ENCODE measurements at regions not wholly inside any gene's neighbourhood (a gene's known extent, or its start where the extent isn't known, plus 50 kb on each side); places are given as distances from the start of the nearest gene placed in this dataset.

GRCh38 chr1:13951793-13952751, 252.1 kb downstream of the PRDM2 start:
- Histone ChIP-seq H3K27me3 (ENCODE audit: control insufficient read depth in 2 of 2, insufficient read depth in 1 of 2, low read length in 1 of 2) (no peaks in the 10 kb centered on the region), H3K9me3 (ENCODE audit: control insufficient read depth in 2 of 2, insufficient read depth in 1 of 2, low read length in 1 of 2) (no peaks in the 10 kb centered on the region), H3K4me1 (ENCODE audit: control insufficient read depth in 2 of 2, insufficient read depth in 2 of 2, low read length in 2 of 2) (no peaks in the 10 kb centered on the region), H3K27ac (ENCODE audit: low read depth in 1 of 2, low read length in 1 of 2) (no peak overlapping the region), H3K36me3 (ENCODE audit: control insufficient read depth in 2 of 2, insufficient read depth in 2 of 2, low read length in 1 of 2) (no peaks in the 10 kb centered on the region), H3K4me3 (ENCODE audit: low read length in 2 of 2) (no peak overlapping the region)
- DNase-seq (ENCODE audit: low read depth in 6 of 9, low spot score in 9 of 9), result no peak
- 83% methylated on average over 4 of the region's 4 CpGs for WGBS

GRCh38 chr1:13952985-13953384, 253.0 kb downstream of the PRDM2 start:
- Histone ChIP-seq H3K27ac (ENCODE audit: low read depth in 1 of 2, low read length in 1 of 2) (no peak overlapping the region), H3K4me1 (ENCODE audit: control insufficient read depth in 2 of 2, insufficient read depth in 2 of 2, low read length in 2 of 2) (no peaks in the 10 kb centered on the region), H3K9me3 (ENCODE audit: control insufficient read depth in 2 of 2, insufficient read depth in 1 of 2, low read length in 1 of 2) (no peaks in the 10 kb centered on the region), H3K27me3 (ENCODE audit: control insufficient read depth in 2 of 2, insufficient read depth in 1 of 2, low read length in 1 of 2) (no peaks in the 10 kb centered on the region), H3K36me3 (ENCODE audit: control insufficient read depth in 2 of 2, insufficient read depth in 2 of 2, low read length in 1 of 2) (no peaks in the 10 kb centered on the region), H3K4me3 (ENCODE audit: low read length in 2 of 2) (no peak overlapping the region)
- no peak for DNase-seq (ENCODE audit: low read depth in 6 of 9, low spot score in 9 of 9)
- 73% methylated on average over 5 of the region's 5 CpGs for WGBS

- no peak for DNase-seq (ENCODE audit: low read depth in 6 of 9, low spot score in 9 of 9)
- Histone ChIP-seq H3K27ac (ENCODE audit: low read depth in 1 of 2, low read length in 1 of 2) (no peak overlapping the region), H3K36me3 (ENCODE audit: control insufficient read depth in 2 of 2, insufficient read depth in 2 of 2, low read length in 1 of 2) (no peaks in the 10 kb centered on the region), H3K4me1 (ENCODE audit: control insufficient read depth in 2 of 2, insufficient read depth in 2 of 2, low read length in 2 of 2) (no peaks in the 10 kb centered on the region), H3K27me3 (ENCODE audit: control insufficient read depth in 2 of 2, insufficient read depth in 1 of 2, low read length in 1 of 2) (no peaks in the 10 kb centered on the region), H3K9me3 (ENCODE audit: control insufficient read depth in 2 of 2, insufficient read depth in 1 of 2, low read length in 1 of 2) (no peaks in the 10 kb centered on the region), H3K4me3 (ENCODE audit: low read length in 2 of 2) (no peak overlapping the region)
- WGBS, result 81% methylated on average over 4 of the region's 4 CpGs
Observed at GRCh38 chr1:13956393-13956792, 256.4 kb downstream of the PRDM2 start.

GRCh38 chr1:13960375-13960987, 260.5 kb downstream of the PRDM2 start:
- DNase-seq (ENCODE audit: low read depth in 6 of 9, low spot score in 9 of 9), result peak; percentile 8 to 64 (median 33)
- Histone ChIP-seq H3K4me1 (ENCODE audit: control insufficient read depth in 2 of 2, insufficient read depth in 2 of 2, low read length in 2 of 2) (no peaks in the 10 kb centered on the region), H3K27ac (ENCODE audit: low read depth in 1 of 2, low read length in 1 of 2) (no peak overlapping the region), H3K4me3 (ENCODE audit: low read length in 2 of 2) (no peak overlapping the region), H3K9me3 (ENCODE audit: control insufficient read depth in 2 of 2, insufficient read depth in 1 of 2, low read length in 1 of 2) (no peaks in the 10 kb centered on the region), H3K36me3 (ENCODE audit: control insufficient read depth in 2 of 2, insufficient read depth in 2 of 2, low read length in 1 of 2) (no peaks in the 10 kb centered on the region), H3K27me3 (ENCODE audit: control insufficient read depth in 2 of 2, insufficient read depth in 1 of 2, low read length in 1 of 2) (no peaks in the 10 kb centered on the region)
- 16% methylated on average over 12 of the region's 12 CpGs for WGBS

- no peak overlapping the region for H3K27ac ChIP-seq (ENCODE audit: low read depth in 1 of 2, low read length in 1 of 2)
- H3K9me3 ChIP-seq (ENCODE audit: control insufficient read depth in 2 of 2, insufficient read depth in 1 of 2, low read length in 1 of 2), result no peaks in the 10 kb centered on the region
- 85% methylated on average over 4 of the region's 4 CpGs for WGBS
- no peaks in the 10 kb centered on the region for H3K36me3 ChIP-seq (ENCODE audit: control insufficient read depth in 2 of 2, insufficient read depth in 2 of 2, low read length in 1 of 2)
- peaks cover 0 to 2% of the 10 kb centered on the region in 2 donors for H3K27me3 ChIP-seq (ENCODE audit: control insufficient read depth in 2 of 2, insufficient read depth in 1 of 2, low read length in 1 of 2)
- no peak overlapping the region for H3K4me3 ChIP-seq (ENCODE audit: low read length in 2 of 2)
- no peak for DNase-seq (ENCODE audit: low read depth in 6 of 9, low spot score in 9 of 9)
- no peaks in the 10 kb centered on the region for H3K4me1 ChIP-seq (ENCODE audit: control insufficient read depth in 2 of 2, insufficient read depth in 2 of 2, low read length in 2 of 2)
Observed at GRCh38 chr1:13964768-13965167, 264.8 kb downstream of the PRDM2 start.

GRCh38 chr1:13965770-13966398, 265.9 kb downstream of the PRDM2 start:
- no peaks in the 10 kb centered on the region for H3K4me1 ChIP-seq (ENCODE audit: control insufficient read depth in 2 of 2, insufficient read depth in 2 of 2, low read length in 2 of 2)
- no peaks in the 10 kb centered on the region for H3K9me3 ChIP-seq (ENCODE audit: control insufficient read depth in 2 of 2, insufficient read depth in 1 of 2, low read length in 1 of 2)
- H3K36me3 ChIP-seq (ENCODE audit: control insufficient read depth in 2 of 2, insufficient read depth in 2 of 2, low read length in 1 of 2), result no peaks in the 10 kb centered on the region
- WGBS, result 42% methylated on average over 8 of the region's 8 CpGs
- H3K27ac ChIP-seq (ENCODE audit: low read depth in 1 of 2, low read length in 1 of 2), result no peak overlapping the region
- H3K27me3 ChIP-seq (ENCODE audit: control insufficient read depth in 2 of 2, insufficient read depth in 1 of 2, low read length in 1 of 2), result peaks cover 0 to 2% of the 10 kb centered on the region in 2 donors
- no peak overlapping the region for H3K4me3 ChIP-seq (ENCODE audit: low read length in 2 of 2)
- DNase-seq (ENCODE audit: low read depth in 6 of 9, low spot score in 9 of 9), result peak in 1 of 9 donors; percentile 6

- H3K9me3 ChIP-seq (ENCODE audit: control insufficient read depth in 2 of 2, insufficient read depth in 1 of 2, low read length in 1 of 2), result no peaks in the 10 kb centered on the region
- no peak overlapping the region for H3K27ac ChIP-seq (ENCODE audit: low read depth in 1 of 2, low read length in 1 of 2)
- WGBS, result 91% methylated on average over 4 of the region's 4 CpGs
- H3K36me3 ChIP-seq (ENCODE audit: control insufficient read depth in 2 of 2, insufficient read depth in 2 of 2, low read length in 1 of 2), result no peaks in the 10 kb centered on the region
- no peaks in the 10 kb centered on the region for H3K4me1 ChIP-seq (ENCODE audit: control insufficient read depth in 2 of 2, insufficient read depth in 2 of 2, low read length in 2 of 2)
- no peak for DNase-seq (ENCODE audit: low read depth in 6 of 9, low spot score in 9 of 9)
- H3K4me3 ChIP-seq (ENCODE audit: low read length in 2 of 2), result no peak overlapping the region
- H3K27me3 ChIP-seq (ENCODE audit: control insufficient read depth in 2 of 2, insufficient read depth in 1 of 2, low read length in 1 of 2), result peaks cover 0 to 2% of the 10 kb centered on the region in 2 donors
Observed at GRCh38 chr1:13967707-13968106, 267.7 kb downstream of the PRDM2 start.

GRCh38 chr1:13968361-13968760, 268.4 kb downstream of the PRDM2 start:
- no peaks in the 10 kb centered on the region for H3K36me3 ChIP-seq (ENCODE audit: control insufficient read depth in 2 of 2, insufficient read depth in 2 of 2, low read length in 1 of 2)
- no peak for DNase-seq (ENCODE audit: low read depth in 6 of 9, low spot score in 9 of 9)
- no peaks in the 10 kb centered on the region for H3K4me1 ChIP-seq (ENCODE audit: control insufficient read depth in 2 of 2, insufficient read depth in 2 of 2, low read length in 2 of 2)
- WGBS, result 88% methylated on average over 8 of the region's 8 CpGs
- peaks cover 0 to 2% of the 10 kb centered on the region in 2 donors for H3K27me3 ChIP-seq (ENCODE audit: control insufficient read depth in 2 of 2, insufficient read depth in 1 of 2, low read length in 1 of 2)
- H3K27ac ChIP-seq (ENCODE audit: low read depth in 1 of 2, low read length in 1 of 2), result no peak overlapping the region
- H3K9me3 ChIP-seq (ENCODE audit: control insufficient read depth in 2 of 2, insufficient read depth in 1 of 2, low read length in 1 of 2), result no peaks in the 10 kb centered on the region
- H3K4me3 ChIP-seq (ENCODE audit: low read length in 2 of 2), result no peak overlapping the region

- Histone ChIP-seq H3K4me3 (ENCODE audit: low read length in 2 of 2) (no peak overlapping the region), H3K36me3 (ENCODE audit: control insufficient read depth in 2 of 2, insufficient read depth in 2 of 2, low read length in 1 of 2) (no peaks in the 10 kb centered on the region), H3K9me3 (ENCODE audit: control insufficient read depth in 2 of 2, insufficient read depth in 1 of 2, low read length in 1 of 2) (no peaks in the 10 kb centered on the region), H3K27me3 (ENCODE audit: control insufficient read depth in 2 of 2, insufficient read depth in 1 of 2, low read length in 1 of 2) (peaks cover 0 to 2% of the 10 kb centered on the region in 2 donors), H3K27ac (ENCODE audit: low read depth in 1 of 2, low read length in 1 of 2) (no peak overlapping the region), H3K4me1 (ENCODE audit: control insufficient read depth in 2 of 2, insufficient read depth in 2 of 2, low read length in 2 of 2) (no peaks in the 10 kb centered on the region)
- no peak for DNase-seq (ENCODE audit: low read depth in 6 of 9, low spot score in 9 of 9)
Observed at GRCh38 chr1:13970631-13971247, 270.8 kb downstream of the PRDM2 start.
